IMR-90 (cell line): ENCODE measurements at regions not wholly inside any gene's neighbourhood (a gene's known extent, or its start where the extent isn't known, plus 50 kb on each side); places are given as distances from the start of the nearest gene placed in this dataset.

Experiments used
- ATAC-seq: fragments of 200-7000 bp; cut with Tn5 transposase; 2 replicates; pipeline ENCODE4 v1.9.1; 2020; ENCODE audit warnings: low read depth, mild to moderate bottlenecking, moderate library complexity
- BruUV-seq: library from RNA; stranded (reverse); fragments of 400-500 nt; replicated peaks from 2 replicates; lab custom pipeline; 2021; lab: Mats Ljungman, UMichigan
- CTCF ChIA-PET: fragments of 300-600 bp; formaldehyde crosslinking; extraction: SDS; loops from one replicate; lab custom pipeline; 2021; ENCODE audit warnings: antibody characterized with exemption; lab: Yijun Ruan, JAX
- POLR2A ChIA-PET: fragments of 300-600 bp; sonication (Branson Sonifier 250); formaldehyde crosslinking; loops from one replicate; lab custom pipeline; 2022; ENCODE audit warnings: antibody characterized with exemption; ENCODE audit not compliant: unreplicated experiment; lab: Charles Lee
- DNase-seq: peaks from one replicate; pipeline ENCODE4 v3.0.0; 2013
- H2AFZ ChIP-seq: replicated peaks from 2 replicates; pipeline ENCODE3; 2013; ENCODE audit warnings: low read length, mild to moderate bottlenecking; ENCODE audit not compliant: poor library complexity
- H2AK5ac ChIP-seq: 2 replicates; pipeline ENCODE4 v1.6.1; 2013; ENCODE audit warnings: low read depth, low read length, inconsistent platforms
- H2AK9ac ChIP-seq: replicated peaks from 2 replicates; pipeline ENCODE3; 2013; ENCODE audit warnings: mild to moderate bottlenecking, low read depth, low read length, moderate library complexity; ENCODE audit not compliant: poor library complexity
- H2BK120ac ChIP-seq: 2 replicates; pipeline ENCODE4 v1.6.1; 2013; ENCODE audit warnings: low read depth, low read length, inconsistent platforms
- H2BK15ac ChIP-seq: 3 replicates; pipeline ENCODE4 v1.6.1; 2013; ENCODE audit warnings: low read depth, low read length, inconsistent platforms
- H2BK20ac ChIP-seq: 2 replicates; pipeline ENCODE4 v1.6.1; 2013; ENCODE audit warnings: low read depth, mild to moderate bottlenecking, inconsistent platforms, low read length, moderate library complexity
- H2BK5ac ChIP-seq: 2 replicates; pipeline ENCODE4 v1.6.1; 2013; ENCODE audit warnings: mild to moderate bottlenecking, low read depth, low read length, inconsistent platforms; ENCODE audit not compliant: poor library complexity, severe bottlenecking
- H3K14ac ChIP-seq: replicated peaks from 2 replicates; pipeline ENCODE4 v1.6.1; 2013; ENCODE audit warnings: low read depth, low read length, inconsistent platforms
- H3K18ac ChIP-seq: 2 replicates; pipeline ENCODE4 v1.6.1; 2013; ENCODE audit warnings: low read depth, low read length, control low read depth
- H3K23ac ChIP-seq: 2 replicates; pipeline ENCODE4 v1.6.1; 2013; ENCODE audit warnings: low read depth, low read length, inconsistent platforms
- H3K27ac ChIP-seq: 2 replicates; pipeline ENCODE4 v1.5.1; 2013; ENCODE audit warnings: mild to moderate bottlenecking, control low read depth, low read length; ENCODE audit not compliant: insufficient read depth
- H3K27me3 ChIP-seq: 2 replicates; pipeline ENCODE4 v1.6.1; 2013; ENCODE audit warnings: low read length; ENCODE audit not compliant: control insufficient read depth, insufficient read depth
- H3K36me3 ChIP-seq: 2 replicates; pipeline ENCODE4 v1.6.1; 2013; ENCODE audit warnings: low read length, mixed read lengths; ENCODE audit not compliant: control insufficient read depth, insufficient read depth
- H3K4ac ChIP-seq: 2 replicates; pipeline ENCODE4 v1.6.1; 2013; ENCODE audit warnings: low read depth, low read length, inconsistent platforms
- H3K4me1 ChIP-seq: 2 replicates; pipeline ENCODE4 v1.6.1; 2013; ENCODE audit warnings: low read length, mixed read lengths; ENCODE audit not compliant: control insufficient read depth, insufficient read depth
- H3K4me2 ChIP-seq: 2 replicates; pipeline ENCODE4 v1.6.1; 2013; ENCODE audit warnings: low read depth, mild to moderate bottlenecking, control low read depth, low read length, moderate library complexity
- H3K4me3 ChIP-seq: 2 replicates; pipeline ENCODE4 v1.5.1; 2013; ENCODE audit warnings: low read depth, mild to moderate bottlenecking, control low read depth, low read length, moderate library complexity; ENCODE audit not compliant: insufficient read depth
- H3K56ac ChIP-seq: 2 replicates; pipeline ENCODE4 v1.6.1; 2013; ENCODE audit warnings: low read length, inconsistent platforms; ENCODE audit not compliant: insufficient read depth; ENCODE audit errors: extremely low read depth
- H3K79me1 ChIP-seq, 2 experiments: 2 replicates each; pipeline ENCODE4 v1.6.1; 2013; ENCODE audit warnings: low read length in 2 of 2, inconsistent platforms in 1 of 2, low read depth in 1 of 2
- H3K9ac ChIP-seq: 2 replicates; pipeline ENCODE4 v1.6.1; 2013; ENCODE audit warnings: low read depth, low read length, control low read depth
- H3K9me1 ChIP-seq: 2 replicates; pipeline ENCODE4 v1.6.1; 2013; ENCODE audit warnings: low read length, inconsistent platforms; ENCODE audit not compliant: insufficient read depth
- H3K9me3 ChIP-seq: 2 replicates; pipeline ENCODE4 v1.6.1; 2013; ENCODE audit warnings: low read length; ENCODE audit not compliant: control insufficient read depth, insufficient read depth
- H4K20me1 ChIP-seq: 2 replicates; pipeline ENCODE4 v1.6.1; 2013; ENCODE audit warnings: low read length, inconsistent platforms; ENCODE audit not compliant: insufficient read depth
- H4K5ac ChIP-seq: 2 replicates; pipeline ENCODE4 v1.6.1; 2013; ENCODE audit warnings: mild to moderate bottlenecking, low read depth, low read length, control low read depth
- H4K8ac ChIP-seq, 2 experiments: 2 replicates each; pipeline ENCODE4 v1.6.1; 2013; ENCODE audit warnings: low read depth in 2 of 2, low read length in 2 of 2, control low read depth in 1 of 2, inconsistent platforms in 1 of 2
- H4K91ac ChIP-seq: 2 replicates; pipeline ENCODE4 v1.6.1; 2013; ENCODE audit warnings: low read depth, low read length, inconsistent platforms; ENCODE audit not compliant: insufficient read depth
- CEBPB ChIP-seq: IDR thresholded peaks from 2 replicates; pipeline ENCODE4 v1.6.1; 2012; ENCODE audit warnings: low read depth, low read length, improper control_type of control experiment
- CHD1 ChIP-seq: IDR thresholded peaks from 2 replicates; pipeline ENCODE4 v1.6.1; 2012; ENCODE audit warnings: low read depth, low read length, improper control_type of control experiment
- CTCF ChIP-seq: conservative IDR thresholded peaks from 2 replicates; pipeline ENCODE4 v1.5.1; 2012; ENCODE audit warnings: mild to moderate bottlenecking, low read depth, low read length, improper control_type of control experiment
- POLR2A ChIP-seq: IDR thresholded peaks from 2 replicates; pipeline ENCODE4 v1.6.1; 2012; ENCODE audit warnings: mild to moderate bottlenecking, low read depth, low read length
- RAD21 ChIP-seq: IDR thresholded peaks from 2 replicates; pipeline ENCODE4 v1.6.1; 2012; ENCODE audit warnings: low read length, improper control_type of control experiment
- RCOR1 ChIP-seq: IDR thresholded peaks from 2 replicates; pipeline ENCODE4 v1.6.1; 2012; ENCODE audit warnings: mild to moderate bottlenecking, low read length, improper control_type of control experiment; ENCODE audit not compliant: insufficient replicate concordance
- WGBS, 2 experiments: methylation state at CpG; one replicate each; pipeline versions ENCODE4 v1.1.5 to v1.1.7; 2013; ENCODE audit warnings: missing lambda C conversion rate in 2 of 2; ENCODE audit not compliant: insufficient read length in 1 of 2; ENCODE audit errors: extremely low coverage in 2 of 2; 5-methylcytosine and 5-hydroxymethylcytosine counted together
- dilution Hi-C: fragments of 300-500 bp; cut with HindIII; formaldehyde crosslinking; loops from one replicate; pipeline ENCODE4 v1.14.3; 2018; ENCODE audit warnings: low sequenced_read_pairs; ENCODE audit not compliant: unreplicated experiment
- in situ Hi-C: fragments of 300-500 bp; cut with MboI; formaldehyde crosslinking; loops from 3 replicates; pipeline ENCODE4 v1.14.3; 2019; ENCODE audit warnings: low sequenced_read_pairs, inconsistent platforms, mixed read lengths
- intact Hi-C: fragments of 100-400 bp; cut with micrococcal nuclease; formaldehyde crosslinking; loops from 2 replicates; pipeline ENCODE4 v1.10.0; 2022
- TF ChIP-seq, protein P1 (sequence below): fragments of 150-350 bp; IDR thresholded peaks from 2 replicates; pipeline ENCODE4 v1.6.1; 2017; ENCODE audit warnings: mild to moderate bottlenecking, antibody characterized with exemption, low read length, low read depth

GRCh38 chr17:36689089-36689667 lies 87.8 kb downstream of the MRM1 start:
- dilution Hi-C loops (no loop called here), in situ Hi-C loops (no loop called here), intact Hi-C loops (no loop called here)
- Histone ChIP-seq H4K91ac (no peak overlapping the region), H2BK120ac (no peak overlapping the region), H3K56ac (no peak overlapping the region), H3K4me3 (no peak overlapping the region), H3K4me1 (no peaks in the 10 kb centered on the region), H3K27ac (no peak overlapping the region), H3K14ac (no peak overlapping the region), H3K4me2 (no peak overlapping the region), H3K4ac (no peak overlapping the region), H4K8ac (no peak overlapping the region), H3K79me1 (no peaks in the 10 kb centered on the region), H3K9me3 (no peaks in the 10 kb centered on the region), H3K36me3 (no peaks in the 10 kb centered on the region), H3K18ac (no peak overlapping the region), H3K9ac (no peak overlapping the region), H2AFZ (no peak overlapping the region), H3K23ac (no peak overlapping the region), H3K27me3 (peaks cover 9% of the 10 kb centered on the region), H2BK5ac (no peak overlapping the region), H4K20me1 (no peaks in the 10 kb centered on the region), H2BK20ac (no peak overlapping the region), H2AK9ac (no peak overlapping the region), H4K5ac (no peak overlapping the region), H2AK5ac (no peak overlapping the region), H2BK15ac (no peak overlapping the region), H3K9me1 (no peaks in the 10 kb centered on the region)
- ChIA-PET POLR2A (no interaction called here), CTCF (no interaction called here)
- DNase-seq (no peak), ATAC-seq (no peak)
- BruUV-seq: no TSS peak
- WGBS, 2 experiments: no CpG with 5 or more reads among the region's 15 CpGs
- no peak for TF ChIP-seq CHD1
- TF ChIP-seq CEBPB: no peak
- TF ChIP-seq, protein P1, sequence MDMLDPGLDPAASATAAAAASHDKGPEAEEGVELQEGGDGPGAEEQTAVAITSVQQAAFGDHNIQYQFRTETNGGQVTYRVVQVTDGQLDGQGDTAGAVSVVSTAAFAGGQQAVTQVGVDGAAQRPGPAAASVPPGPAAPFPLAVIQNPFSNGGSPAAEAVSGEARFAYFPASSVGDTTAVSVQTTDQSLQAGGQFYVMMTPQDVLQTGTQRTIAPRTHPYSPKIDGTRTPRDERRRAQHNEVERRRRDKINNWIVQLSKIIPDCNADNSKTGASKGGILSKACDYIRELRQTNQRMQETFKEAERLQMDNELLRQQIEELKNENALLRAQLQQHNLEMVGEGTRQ: no peak
- no peak for TF ChIP-seq RCOR1
- TF ChIP-seq POLR2A: no peak
- TF ChIP-seq RAD21: no peak
- TF ChIP-seq CTCF: no peak
